ENCODE measurements at regions not wholly inside any gene's neighbourhood (a gene's known extent, or its start where the extent isn't known, plus 50 kb on each side); places are given as distances from the start of the nearest gene placed in this dataset.

GRCh38 chr15:47917881-47918280, 200.6 kb downstream of the SEMA6D start:
- no peak for DNase-seq (ENCODE audit: low read depth, low spot score)
- H3K4me1 ChIP-seq (ENCODE audit: control insufficient read depth, insufficient read depth, low read length): no peaks in the 10 kb centered on the region
- CTCF ChIA-PET: no interaction called here
- no peaks in the 10 kb centered on the region for H3K36me3 ChIP-seq (ENCODE audit: control insufficient read depth, insufficient read depth, low read length)
- H3K27ac ChIP-seq (ENCODE audit: low read length): no peak overlapping the region
- in situ Hi-C loops (cut with HindIII; ENCODE audit: low pct_unique_long_range_greater_than_20kb, low sequenced_read_pairs) (no loop called here), intact Hi-C loops (cut with micrococcal nuclease; ENCODE audit: unreplicated experiment) (no loop called here)
- TF ChIP-seq TCF7L2 (IDR thresholded peaks at IDR 0.05; ENCODE audit: low read depth, low read length) (no peak), SIN3A (IDR thresholded peaks at IDR 0.05; ENCODE audit: borderline replicate concordance, insufficient read depth, low read depth, low read length) (no peak), POLR2AphosphoS5 (IDR thresholded peaks at IDR 0.05; ENCODE audit: low read depth, low read length) (no peak)
- TF ChIP-seq, protein P1, sequence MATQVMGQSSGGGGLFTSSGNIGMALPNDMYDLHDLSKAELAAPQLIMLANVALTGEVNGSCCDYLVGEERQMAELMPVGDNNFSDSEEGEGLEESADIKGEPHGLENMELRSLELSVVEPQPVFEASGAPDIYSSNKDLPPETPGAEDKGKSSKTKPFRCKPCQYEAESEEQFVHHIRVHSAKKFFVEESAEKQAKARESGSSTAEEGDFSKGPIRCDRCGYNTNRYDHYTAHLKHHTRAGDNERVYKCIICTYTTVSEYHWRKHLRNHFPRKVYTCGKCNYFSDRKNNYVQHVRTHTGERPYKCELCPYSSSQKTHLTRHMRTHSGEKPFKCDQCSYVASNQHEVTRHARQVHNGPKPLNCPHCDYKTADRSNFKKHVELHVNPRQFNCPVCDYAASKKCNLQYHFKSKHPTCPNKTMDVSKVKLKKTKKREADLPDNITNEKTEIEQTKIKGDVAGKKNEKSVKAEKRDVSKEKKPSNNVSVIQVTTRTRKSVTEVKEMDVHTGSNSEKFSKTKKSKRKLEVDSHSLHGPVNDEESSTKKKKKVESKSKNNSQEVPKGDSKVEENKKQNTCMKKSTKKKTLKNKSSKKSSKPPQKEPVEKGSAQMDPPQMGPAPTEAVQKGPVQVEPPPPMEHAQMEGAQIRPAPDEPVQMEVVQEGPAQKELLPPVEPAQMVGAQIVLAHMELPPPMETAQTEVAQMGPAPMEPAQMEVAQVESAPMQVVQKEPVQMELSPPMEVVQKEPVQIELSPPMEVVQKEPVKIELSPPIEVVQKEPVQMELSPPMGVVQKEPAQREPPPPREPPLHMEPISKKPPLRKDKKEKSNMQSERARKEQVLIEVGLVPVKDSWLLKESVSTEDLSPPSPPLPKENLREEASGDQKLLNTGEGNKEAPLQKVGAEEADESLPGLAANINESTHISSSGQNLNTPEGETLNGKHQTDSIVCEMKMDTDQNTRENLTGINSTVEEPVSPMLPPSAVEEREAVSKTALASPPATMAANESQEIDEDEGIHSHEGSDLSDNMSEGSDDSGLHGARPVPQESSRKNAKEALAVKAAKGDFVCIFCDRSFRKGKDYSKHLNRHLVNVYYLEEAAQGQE (IDR thresholded peaks at IDR 0.05; ENCODE audit: insufficient read depth in 1 of 2, low read depth in 2 of 2, low read length in 1 of 2): no peak
- TF ChIP-seq, protein P2, sequence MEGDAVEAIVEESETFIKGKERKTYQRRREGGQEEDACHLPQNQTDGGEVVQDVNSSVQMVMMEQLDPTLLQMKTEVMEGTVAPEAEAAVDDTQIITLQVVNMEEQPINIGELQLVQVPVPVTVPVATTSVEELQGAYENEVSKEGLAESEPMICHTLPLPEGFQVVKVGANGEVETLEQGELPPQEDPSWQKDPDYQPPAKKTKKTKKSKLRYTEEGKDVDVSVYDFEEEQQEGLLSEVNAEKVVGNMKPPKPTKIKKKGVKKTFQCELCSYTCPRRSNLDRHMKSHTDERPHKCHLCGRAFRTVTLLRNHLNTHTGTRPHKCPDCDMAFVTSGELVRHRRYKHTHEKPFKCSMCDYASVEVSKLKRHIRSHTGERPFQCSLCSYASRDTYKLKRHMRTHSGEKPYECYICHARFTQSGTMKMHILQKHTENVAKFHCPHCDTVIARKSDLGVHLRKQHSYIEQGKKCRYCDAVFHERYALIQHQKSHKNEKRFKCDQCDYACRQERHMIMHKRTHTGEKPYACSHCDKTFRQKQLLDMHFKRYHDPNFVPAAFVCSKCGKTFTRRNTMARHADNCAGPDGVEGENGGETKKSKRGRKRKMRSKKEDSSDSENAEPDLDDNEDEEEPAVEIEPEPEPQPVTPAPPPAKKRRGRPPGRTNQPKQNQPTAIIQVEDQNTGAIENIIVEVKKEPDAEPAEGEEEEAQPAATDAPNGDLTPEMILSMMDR (IDR thresholded peaks at IDR 0.05): no peak
- H3K4me3 ChIP-seq (ENCODE audit: low read depth in 2 of 2, low read length in 2 of 2): no peak overlapping the region
- H3K9me3 ChIP-seq (ENCODE audit: control insufficient read depth, insufficient read depth, low read depth, low read length): no peaks in the 10 kb centered on the region
- no peak for ATAC-seq
- H3K27me3 ChIP-seq (ENCODE audit: control insufficient read depth, insufficient read depth, low read length): no peaks in the 10 kb centered on the region
- BruUV-seq (replicated peaks): no TSS peak
- POLR2A ChIA-PET: no interaction called here

DNA sequence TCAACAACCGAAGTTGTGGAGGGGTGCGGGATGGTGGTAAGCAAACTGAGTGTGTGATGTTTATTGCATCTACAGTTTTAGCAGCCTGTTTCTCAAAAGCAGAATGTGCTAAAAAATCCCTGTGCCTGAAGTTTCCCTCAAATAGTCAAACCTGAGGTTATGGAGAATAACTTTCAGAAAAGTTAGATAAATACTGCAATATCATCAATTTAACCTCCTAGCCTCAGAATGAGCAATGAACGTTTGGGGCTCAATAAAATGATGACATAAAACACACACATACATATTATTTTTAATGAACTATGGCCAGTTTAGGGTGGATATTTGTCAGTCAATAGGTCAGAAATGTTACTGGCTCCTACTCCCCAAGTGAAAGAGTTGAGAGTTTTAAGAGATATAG, 201.6 kb downstream of the SEMA6D start:
- intact Hi-C loops (cut with micrococcal nuclease; ENCODE audit: unreplicated experiment) (no loop called here), in situ Hi-C loops (cut with HindIII; ENCODE audit: low pct_unique_long_range_greater_than_20kb, low sequenced_read_pairs) (no loop called here)
- no peaks in the 10 kb centered on the region for H3K27me3 ChIP-seq (ENCODE audit: control insufficient read depth, insufficient read depth, low read length)
- H3K4me3 ChIP-seq (ENCODE audit: low read depth in 2 of 2, low read length in 2 of 2): no peak overlapping the region
- POLR2A ChIA-PET: no interaction called here
- DNase-seq (ENCODE audit: low read depth, low spot score) (no peak), ATAC-seq (no peak)
- no peaks in the 10 kb centered on the region for H3K36me3 ChIP-seq (ENCODE audit: control insufficient read depth, insufficient read depth, low read length)
- BruUV-seq (replicated peaks): no TSS peak
- H3K4me1 ChIP-seq (ENCODE audit: control insufficient read depth, insufficient read depth, low read length): no peaks in the 10 kb centered on the region
- TF ChIP-seq, protein P1 (IDR thresholded peaks at IDR 0.05; ENCODE audit: insufficient read depth in 1 of 2, low read depth in 2 of 2, low read length in 1 of 2): no peak
- TF ChIP-seq TCF7L2 (IDR thresholded peaks at IDR 0.05; ENCODE audit: low read depth, low read length): no peak
- H3K9me3 ChIP-seq (ENCODE audit: control insufficient read depth, insufficient read depth, low read depth, low read length): no peaks in the 10 kb centered on the region
- H3K27ac ChIP-seq (ENCODE audit: low read length): no peak overlapping the region
- CTCF ChIA-PET: no interaction called here
